Endodermal cell (in vitro differentiated cells): ENCODE measurements at regions not wholly inside any gene's neighbourhood (a gene's known extent, or its start where the extent isn't known, plus 50 kb on each side); places are given as distances from the start of the nearest gene placed in this dataset.

Source experiments
- DNase-seq: peaks from one replicate; pipeline ENCODE4 v3.0.0-alpha.2; 2017
- H3K27ac ChIP-seq: 2 replicates; pipeline ENCODE4 v1.5.1; 2013; ENCODE audit warnings: mild to moderate bottlenecking, low read depth, low read length, moderate library complexity
- H3K27me3 ChIP-seq: 2 replicates; pipeline ENCODE4 v1.6.1; 2013; ENCODE audit warnings: mild to moderate bottlenecking, low read length, moderate library complexity; ENCODE audit not compliant: insufficient read depth, control insufficient read depth, poor library complexity, severe bottlenecking
- H3K36me3 ChIP-seq: 2 replicates; pipeline ENCODE4 v1.7.0; 2013; ENCODE audit warnings: mild to moderate bottlenecking, low read length, moderate library complexity; ENCODE audit not compliant: control insufficient read depth, insufficient read depth
- H3K4me1 ChIP-seq: one replicate; pipeline ENCODE4 v1.7.0; 2013; ENCODE audit warnings: low read length; ENCODE audit not compliant: control insufficient read depth, insufficient read depth
- H3K4me3 ChIP-seq: 2 replicates; pipeline ENCODE4 v1.5.1; 2013; ENCODE audit warnings: mild to moderate bottlenecking, low read length, moderate library complexity
- H3K9ac ChIP-seq: 2 replicates; pipeline ENCODE4 v1.6.1; 2013; ENCODE audit warnings: mild to moderate bottlenecking, low read length, moderate library complexity; ENCODE audit not compliant: poor library complexity, severe bottlenecking; ENCODE audit errors: extremely low read depth
- H3K9me3 ChIP-seq: 2 replicates; pipeline ENCODE4 v1.6.1; 2013; ENCODE audit warnings: mild to moderate bottlenecking, low read length, moderate library complexity; ENCODE audit not compliant: control insufficient read depth
- H3K27ac Mint-ChIP-seq: 2 replicates; pipeline ENCODE4 v1.8.0; 2020; ENCODE audit warnings: mixed read lengths
- H3K27me3 Mint-ChIP-seq: 2 replicates; pipeline ENCODE4 v1.8.0; 2021; ENCODE audit warnings: mild to moderate bottlenecking, mixed read lengths; ENCODE audit not compliant: insufficient read depth
- H3K36me3 Mint-ChIP-seq: 2 replicates; pipeline ENCODE4 v1.8.0; 2020; ENCODE audit warnings: low read depth, mixed read lengths
- H3K4me1 Mint-ChIP-seq: 2 replicates; pipeline ENCODE4 v1.8.0; 2020; ENCODE audit warnings: mixed read lengths
- H3K4me3 Mint-ChIP-seq: 2 replicates; pipeline ENCODE4 v1.8.0; 2020; ENCODE audit warnings: mild to moderate bottlenecking, moderate library complexity, mixed read lengths
- H3K9me3 Mint-ChIP-seq: 2 replicates; pipeline ENCODE4 v1.8.0; 2020; ENCODE audit warnings: mild to moderate bottlenecking, mixed read lengths
- WGBS, 2 experiments: methylation state at CpG; one replicate each; pipeline versions ENCODE4 v1.1.5 to v1.1.7; 2013; ENCODE audit warnings: missing lambda C conversion rate in 2 of 2, mixed read lengths in 1 of 2; ENCODE audit not compliant: insufficient coverage in 1 of 2, insufficient read length in 1 of 2; 5-methylcytosine and 5-hydroxymethylcytosine counted together
- TF ChIP-seq, protein P1 (sequence below): fragments of 200-600 bp; sonication (generic); conservative IDR thresholded peaks from 2 replicates; pipeline ENCODE4 v1.5.0; 2021; ENCODE audit warnings: antibody characterized with exemption, mild to moderate bottlenecking

DNA sequence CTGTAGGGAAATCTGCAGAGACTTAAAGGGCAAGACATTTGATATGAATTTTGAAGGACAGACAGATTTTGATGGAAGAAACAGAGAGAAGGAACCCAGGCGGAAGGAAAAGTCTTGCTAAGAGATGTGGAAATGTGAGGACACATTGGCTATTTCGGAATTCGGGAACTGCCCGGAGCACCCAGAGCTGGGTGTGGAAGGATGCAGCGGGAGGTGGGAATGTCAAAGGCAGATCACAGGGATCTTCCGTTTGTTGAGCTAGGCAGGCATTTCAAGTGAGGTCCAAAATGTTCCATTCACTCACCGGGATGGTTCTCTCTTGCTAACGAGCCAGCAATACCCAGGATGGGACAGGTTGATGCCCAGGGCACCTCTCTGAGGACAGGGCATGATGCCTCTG lies 87.2 kb upstream of the CTBP2 start:
- Mint-ChIP-seq H3K27me3 (peaks cover 10% of the 10 kb centered on the region), H3K9me3 (peaks cover 15% of the 10 kb centered on the region), H3K4me1 (peaks cover 2% of the 10 kb centered on the region), H3K27ac (no peak overlapping the region), H3K4me3 (no peak overlapping the region), H3K36me3 (no peaks in the 10 kb centered on the region)
- TF ChIP-seq, protein P1, sequence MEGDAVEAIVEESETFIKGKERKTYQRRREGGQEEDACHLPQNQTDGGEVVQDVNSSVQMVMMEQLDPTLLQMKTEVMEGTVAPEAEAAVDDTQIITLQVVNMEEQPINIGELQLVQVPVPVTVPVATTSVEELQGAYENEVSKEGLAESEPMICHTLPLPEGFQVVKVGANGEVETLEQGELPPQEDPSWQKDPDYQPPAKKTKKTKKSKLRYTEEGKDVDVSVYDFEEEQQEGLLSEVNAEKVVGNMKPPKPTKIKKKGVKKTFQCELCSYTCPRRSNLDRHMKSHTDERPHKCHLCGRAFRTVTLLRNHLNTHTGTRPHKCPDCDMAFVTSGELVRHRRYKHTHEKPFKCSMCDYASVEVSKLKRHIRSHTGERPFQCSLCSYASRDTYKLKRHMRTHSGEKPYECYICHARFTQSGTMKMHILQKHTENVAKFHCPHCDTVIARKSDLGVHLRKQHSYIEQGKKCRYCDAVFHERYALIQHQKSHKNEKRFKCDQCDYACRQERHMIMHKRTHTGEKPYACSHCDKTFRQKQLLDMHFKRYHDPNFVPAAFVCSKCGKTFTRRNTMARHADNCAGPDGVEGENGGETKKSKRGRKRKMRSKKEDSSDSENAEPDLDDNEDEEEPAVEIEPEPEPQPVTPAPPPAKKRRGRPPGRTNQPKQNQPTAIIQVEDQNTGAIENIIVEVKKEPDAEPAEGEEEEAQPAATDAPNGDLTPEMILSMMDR, result no peak
- Histone ChIP-seq H3K4me1 (no peaks in the 10 kb centered on the region), H3K27ac (no peak overlapping the region), H3K9me3 (no peaks in the 10 kb centered on the region), H3K36me3 (no peaks in the 10 kb centered on the region), H3K27me3 (no peaks in the 10 kb centered on the region), H3K9ac (no peak overlapping the region), H3K4me3 (no peak overlapping the region)
- WGBS, 2 experiments, result 91 to 92% methylated on average over 7 to 8 of the region's 8 CpGs
- peak; percentile 27 for DNase-seq

- no peak overlapping the region for H3K27ac Mint-ChIP-seq
- H3K9ac ChIP-seq, result no peak overlapping the region
- no peak overlapping the region for H3K4me3 Mint-ChIP-seq
- H3K27me3 ChIP-seq, result no peaks in the 10 kb centered on the region
- WGBS, 2 experiments, result no CpG with 5 or more reads among the region's 3 CpGs
- peaks cover 13% of the 10 kb centered on the region for H3K9me3 ChIP-seq
- H3K9me3 Mint-ChIP-seq, result peaks cover 13% of the 10 kb centered on the region
- H3K27ac ChIP-seq, result no peak overlapping the region
- peaks cover 8% of the 10 kb centered on the region for H3K27me3 Mint-ChIP-seq
- no peaks in the 10 kb centered on the region for H3K36me3 Mint-ChIP-seq
- TF ChIP-seq, protein P1, result no peak
- no peak for DNase-seq
- H3K36me3 ChIP-seq, result no peaks in the 10 kb centered on the region
- H3K4me3 ChIP-seq, result no peak overlapping the region
- peaks cover 2% of the 10 kb centered on the region for H3K4me1 Mint-ChIP-seq
- no peaks in the 10 kb centered on the region for H3K4me1 ChIP-seq
Measured at GRCh38 chr10:125243532-125244253, 83.3 kb upstream of the CTBP2 start.

DNA sequence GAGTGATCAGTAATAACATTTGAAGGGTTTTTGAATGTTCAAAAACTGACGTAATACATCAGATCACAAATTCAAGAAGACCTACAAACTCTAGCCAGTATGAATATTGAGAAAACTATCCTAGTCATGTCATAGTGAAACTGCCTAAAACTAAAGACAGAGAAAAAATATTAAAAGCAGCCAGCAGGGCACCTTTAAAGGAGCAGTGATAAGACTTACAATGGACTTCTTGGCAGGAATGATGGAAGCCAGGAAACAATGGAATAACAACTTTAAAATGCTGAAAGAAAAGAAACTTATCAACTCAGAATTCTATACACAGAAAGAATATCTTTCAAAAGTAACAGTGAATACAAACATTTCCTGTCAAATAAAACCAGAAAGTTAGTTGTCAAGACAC lies 78.3 kb upstream of the CTBP2 start:
- Mint-ChIP-seq H3K4me3 (no peak overlapping the region), H3K27me3 (no peaks in the 10 kb centered on the region), H3K4me1 (peaks cover 3% of the 10 kb centered on the region), H3K36me3 (no peaks in the 10 kb centered on the region), H3K9me3 (peaks cover 30% of the 10 kb centered on the region), H3K27ac (no peak overlapping the region)
- Histone ChIP-seq H3K4me1 (peaks cover 3% of the 10 kb centered on the region), H3K27ac (no peak overlapping the region), H3K36me3 (no peaks in the 10 kb centered on the region), H3K9ac (no peak overlapping the region), H3K9me3 (peaks cover 36% of the 10 kb centered on the region), H3K27me3 (no peaks in the 10 kb centered on the region), H3K4me3 (peak overlapping the region; percentile 34)
- DNase-seq, result no peak
- 67% methylated on average over 1 of the region's 1 CpG; no CpG with 5 or more reads in 1 of the 2 experiments for WGBS, 2 experiments
- TF ChIP-seq, protein P1, result peak; percentile 27
